ENCODE measurements at regions not wholly inside any gene's neighbourhood (a gene's known extent, or its start where the extent isn't known, plus 50 kb on each side); places are given as distances from the start of the nearest gene placed in this dataset.
"Not testable (repeated sequence)": the region's sequence is repeated elsewhere in the genome, so short reads cannot be mapped to it uniquely, and the experiment has no call there.

GRCh38 chrX:129361576-129361975 lies 161.7 kb downstream of the SMARCA1 start:
- DNase-seq, result no peak

GRCh38 chrX:129360175-129360574 lies 163.1 kb downstream of the SMARCA1 start:
- DNase-seq, result peak; percentile 29

- DNase-seq, result no peak
These were observed 164.0 kb downstream of the SMARCA1 start for GRCh38 chrX:129359269-129359668.

- DNase-seq, result not testable (repeated sequence)
These were observed 165.9 kb downstream of the SMARCA1 start for GRCh38 chrX:129357428-129357827.

- no peak for DNase-seq
These were observed 176.0 kb downstream of the SMARCA1 start for GRCh38 chrX:129347291-129347690.

- DNase-seq, result no peak
These were observed 176.7 kb downstream of the SMARCA1 start for GRCh38 chrX:129346574-129346973.

- DNase-seq, result not testable (repeated sequence)
These were observed 186.0 kb downstream of the SMARCA1 start for GRCh38 chrX:129337264-129337663.

- DNase-seq, result no peak
These were observed 200.2 kb downstream of the SMARCA1 start for GRCh38 chrX:129323115-129323514.

GRCh38 chrX:129318375-129318774 lies 204.9 kb downstream of the SMARCA1 start:
- DNase-seq, result peak; percentile 5

GRCh38 chrX:129316461-129316860 lies 206.8 kb downstream of the SMARCA1 start:
- DNase-seq, result no peak

GRCh38 chrX:129310000-129310399 lies 213.3 kb downstream of the SMARCA1 start:
- no peak for DNase-seq

- peak; percentile 36 for DNase-seq
These were observed 260.4 kb downstream of the SMARCA1 start for GRCh38 chrX:129262912-129263311.

- not testable (repeated sequence) for DNase-seq
These were observed 267.8 kb downstream of the SMARCA1 start for GRCh38 chrX:129255516-129255915.

GRCh38 chrX:129249563-129249962 lies 273.7 kb downstream of the SMARCA1 start:
- no peak for DNase-seq

- no peak for DNase-seq
These were observed 275.6 kb downstream of the SMARCA1 start for GRCh38 chrX:129247642-129248041.

- DNase-seq, result no peak
These were observed 283.9 kb downstream of the SMARCA1 start for GRCh38 chrX:129239371-129239770.

GRCh38 chrX:129238011-129238410 lies 285.3 kb downstream of the SMARCA1 start:
- no peak for DNase-seq

- no peak for DNase-seq
These were observed 287.4 kb downstream of the SMARCA1 start for GRCh38 chrX:129235903-129236302.

- no peak for DNase-seq
These were observed 289.5 kb downstream of the SMARCA1 start for GRCh38 chrX:129233786-129234185.

- no peak for DNase-seq
These were observed 292.3 kb downstream of the SMARCA1 start for GRCh38 chrX:129230850-129231512.

GRCh38 chrX:129230168-129230567 lies 293.1 kb downstream of the SMARCA1 start:
- DNase-seq, result no peak

GRCh38 chrX:129227366-129227765 lies 295.9 kb downstream of the SMARCA1 start:
- DNase-seq, result no peak

GRCh38 chrX:129193357-129193756 lies 329.9 kb downstream of the SMARCA1 start:
- no peak for DNase-seq

- DNase-seq, result no peak
These were observed 335.1 kb downstream of the SMARCA1 start for GRCh38 chrX:129188231-129188630.

- no peak for DNase-seq
These were observed 346.6 kb downstream of the SMARCA1 start for GRCh38 chrX:129176710-129177109.
